Keratinocyte (primary cell): ENCODE measurements at regions not wholly inside any gene's neighbourhood (a gene's known extent, or its start where the extent isn't known, plus 50 kb on each side); places are given as distances from the start of the nearest gene placed in this dataset.

Experiments
- DNase-seq: peaks from one replicate; pipeline ENCODE4 v3.0.0-alpha.2; 2011; ENCODE audit warnings: low read depth, missing footprints, low spot score
- FAIRE-seq: peaks from 2 replicates; lab custom pipeline; 2011; peaks lifted over from hg19 to GRCh38; lab: Jason Lieb, UNC
- H2AFZ ChIP-seq: 2 replicates; pipeline ENCODE4 v1.6.0; 2012; ENCODE audit warnings: low read length, control low read depth, inconsistent platforms; ENCODE audit not compliant: control insufficient read depth
- H3K27ac ChIP-seq: 2 replicates; pipeline ENCODE4 v1.5.1; 2011; ENCODE audit warnings: low read length; ENCODE audit not compliant: control insufficient read depth, insufficient read depth
- H3K27me3 ChIP-seq: 3 replicates; pipeline ENCODE4 v1.6.0; 2011; ENCODE audit warnings: low read length; ENCODE audit not compliant: control insufficient read depth, insufficient read depth; ENCODE audit errors: extremely low read depth
- H3K36me3 ChIP-seq, 2 experiments: 2 replicates in 1 of 2; 3 replicates in 1 of 2; pipeline ENCODE4 v1.5.1; 2011; ENCODE audit warnings: low read length in 2 of 2, mild to moderate bottlenecking in 1 of 2; ENCODE audit not compliant: control insufficient read depth in 2 of 2, insufficient read depth in 2 of 2; ENCODE audit errors: extremely low read depth in 1 of 2
- H3K4me1 ChIP-seq: 3 replicates; pipeline ENCODE4 v1.5.1; 2011; ENCODE audit warnings: low read length; ENCODE audit not compliant: control insufficient read depth, insufficient read depth; ENCODE audit errors: extremely low read depth
- H3K4me2 ChIP-seq: 3 replicates; pipeline ENCODE4 v1.6.0; 2011; ENCODE audit warnings: low read depth, low read length; ENCODE audit not compliant: control insufficient read depth, insufficient read depth; ENCODE audit errors: extremely low read depth
- H3K4me3 ChIP-seq, 3 experiments: fragments of 200-600 bp in 1 of 3; sonication (generic) in 1 of 3; 2 replicates in 2 of 3; 3 replicates in 1 of 3; pipeline ENCODE4 v1.5.1; 2011 to 2016; ENCODE audit warnings: low read length in 3 of 3, mild to moderate bottlenecking in 3 of 3, control low read depth in 2 of 3, inconsistent platforms in 1 of 3, low read depth in 1 of 3, mixed read lengths in 1 of 3, mixed run types in 1 of 3, moderate library complexity in 1 of 3; ENCODE audit not compliant: control insufficient read depth in 2 of 3, insufficient read depth in 2 of 3; ENCODE audit errors: extremely low read depth in 1 of 3
- H3K79me2 ChIP-seq: 2 replicates; pipeline ENCODE4 v1.6.0; 2012; ENCODE audit warnings: low read length; ENCODE audit not compliant: control insufficient read depth, insufficient read depth
- H3K9ac ChIP-seq: 3 replicates; pipeline ENCODE4 v1.6.0; 2011; ENCODE audit warnings: low read length; ENCODE audit not compliant: control insufficient read depth, insufficient read depth; ENCODE audit errors: extremely low read depth
- H3K9me1 ChIP-seq: 3 replicates; pipeline ENCODE4 v1.6.0; 2011; ENCODE audit warnings: low read length; ENCODE audit not compliant: control insufficient read depth, insufficient read depth; ENCODE audit errors: extremely low read depth
- H3K9me3 ChIP-seq: 2 replicates; pipeline ENCODE4 v1.5.1; 2012; ENCODE audit warnings: low read depth, low read length; ENCODE audit not compliant: control insufficient read depth
- H4K20me1 ChIP-seq: 3 replicates; pipeline ENCODE4 v1.6.0; 2011; ENCODE audit warnings: low read length; ENCODE audit not compliant: control insufficient read depth, insufficient read depth; ENCODE audit errors: extremely low read depth
- EZH2 ChIP-seq: IDR thresholded peaks from one replicate; pipeline ENCODE4 v1.6.1; 2012; ENCODE audit warnings: inconsistent platforms, mild to moderate bottlenecking, low read length, moderate library complexity
- dilution Hi-C: fragments of 300-500 bp; cut with MboI; formaldehyde crosslinking; loops from one replicate; pipeline ENCODE4 v1.7.0; 2020; ENCODE audit warnings: low sequenced_read_pairs; ENCODE audit not compliant: extremely low pct_ligation_motif_present
- TF ChIP-seq, protein P1 (sequence below), 3 experiments: IDR thresholded peaks in 1 of 3; conservative IDR thresholded peaks in 1 of 3; optimal IDR thresholded peaks in 1 of 3; 2 replicates in 2 of 3; 3 replicates in 1 of 3; pipeline versions ENCODE3 to v1.5.1; 2011; ENCODE audit warnings: low read length in 3 of 3, mild to moderate bottlenecking in 3 of 3, moderate library complexity in 2 of 3, control low read depth in 1 of 3, inconsistent platforms in 1 of 3; ENCODE audit not compliant: insufficient read depth in 2 of 3; ENCODE audit errors: extremely low read depth in 1 of 3

DNA sequence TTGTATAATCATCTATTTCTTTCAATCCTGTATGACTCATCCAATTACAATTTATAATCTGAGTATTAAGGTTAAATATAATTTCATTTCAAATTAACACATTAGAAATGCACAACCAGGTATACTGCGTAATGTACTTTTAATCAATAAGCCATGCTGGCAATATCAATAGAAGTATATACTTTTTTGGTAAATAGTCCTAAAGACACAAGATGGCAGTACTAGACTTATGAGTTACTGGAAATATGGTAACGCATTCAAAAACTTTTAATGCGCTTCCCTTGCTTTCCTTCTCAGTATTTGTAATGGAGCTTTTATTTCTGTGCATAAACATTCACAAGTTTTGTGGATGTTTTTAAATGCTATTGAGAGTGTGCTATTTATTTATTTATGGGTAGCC lies 1162.0 kb upstream of the TMPRSS15 start:
- TF ChIP-seq, protein P1, sequence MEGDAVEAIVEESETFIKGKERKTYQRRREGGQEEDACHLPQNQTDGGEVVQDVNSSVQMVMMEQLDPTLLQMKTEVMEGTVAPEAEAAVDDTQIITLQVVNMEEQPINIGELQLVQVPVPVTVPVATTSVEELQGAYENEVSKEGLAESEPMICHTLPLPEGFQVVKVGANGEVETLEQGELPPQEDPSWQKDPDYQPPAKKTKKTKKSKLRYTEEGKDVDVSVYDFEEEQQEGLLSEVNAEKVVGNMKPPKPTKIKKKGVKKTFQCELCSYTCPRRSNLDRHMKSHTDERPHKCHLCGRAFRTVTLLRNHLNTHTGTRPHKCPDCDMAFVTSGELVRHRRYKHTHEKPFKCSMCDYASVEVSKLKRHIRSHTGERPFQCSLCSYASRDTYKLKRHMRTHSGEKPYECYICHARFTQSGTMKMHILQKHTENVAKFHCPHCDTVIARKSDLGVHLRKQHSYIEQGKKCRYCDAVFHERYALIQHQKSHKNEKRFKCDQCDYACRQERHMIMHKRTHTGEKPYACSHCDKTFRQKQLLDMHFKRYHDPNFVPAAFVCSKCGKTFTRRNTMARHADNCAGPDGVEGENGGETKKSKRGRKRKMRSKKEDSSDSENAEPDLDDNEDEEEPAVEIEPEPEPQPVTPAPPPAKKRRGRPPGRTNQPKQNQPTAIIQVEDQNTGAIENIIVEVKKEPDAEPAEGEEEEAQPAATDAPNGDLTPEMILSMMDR (optimal IDR thresholded peaks at IDR 0.05 in 1 of 3, IDR thresholded peaks at IDR 0.05 in 1 of 3, conservative IDR thresholded peaks at IDR 0.05 in 1 of 3; ENCODE audit: extremely low read depth in 1 of 3, insufficient read depth in 2 of 3, low read length in 3 of 3): no peak
- TF ChIP-seq EZH2: no peak
- H3K36me3 ChIP-seq: no peaks in the 10 kb centered on the region
- DNase-seq (no peak), FAIRE-seq (no peak)
- no peak overlapping the region for H3K9ac ChIP-seq
- no peaks in the 10 kb centered on the region for H3K79me2 ChIP-seq
- peaks cover 2% of the 10 kb centered on the region for H3K9me3 ChIP-seq
- no peaks in the 10 kb centered on the region for H3K9me1 ChIP-seq
- dilution Hi-C loops: no loop called here
- no peak overlapping the region for H3K27ac ChIP-seq
- H3K4me3 ChIP-seq: no peak overlapping the region
- H3K4me1 ChIP-seq: no peaks in the 10 kb centered on the region
- no peak overlapping the region for H3K4me2 ChIP-seq
- no peaks in the 10 kb centered on the region for H3K27me3 ChIP-seq
- no peaks in the 10 kb centered on the region for H4K20me1 ChIP-seq
- H2AFZ ChIP-seq: no peak overlapping the region

GRCh38 chr21:19566975-19567374 lies 1163.4 kb upstream of the TMPRSS15 start:
- no peaks in the 10 kb centered on the region for H4K20me1 ChIP-seq
- H3K9ac ChIP-seq: no peak overlapping the region
- H3K79me2 ChIP-seq: no peaks in the 10 kb centered on the region
- no peak overlapping the region for H2AFZ ChIP-seq
- H3K4me1 ChIP-seq: no peaks in the 10 kb centered on the region
- no peaks in the 10 kb centered on the region for H3K36me3 ChIP-seq
- peaks cover 2% of the 10 kb centered on the region for H3K9me3 ChIP-seq
- no peak overlapping the region for H3K4me3 ChIP-seq
- H3K4me2 ChIP-seq: no peak overlapping the region
- DNase-seq: no peak
- dilution Hi-C loops: no loop called here
- H3K27me3 ChIP-seq: no peaks in the 10 kb centered on the region
- TF ChIP-seq, protein P1 (optimal IDR thresholded peaks at IDR 0.05 in 1 of 3, IDR thresholded peaks at IDR 0.05 in 1 of 3, conservative IDR thresholded peaks at IDR 0.05 in 1 of 3; ENCODE audit: extremely low read depth in 1 of 3, insufficient read depth in 2 of 3, low read length in 3 of 3): no peak
- TF ChIP-seq EZH2: no peak
- H3K9me1 ChIP-seq: no peaks in the 10 kb centered on the region
- no peak for FAIRE-seq
- H3K27ac ChIP-seq: no peak overlapping the region
